Esophagus muscularis mucosa (tissue), 3 donors: ENCODE measurements at regions not wholly inside any gene's neighbourhood (a gene's known extent, or its start where the extent isn't known, plus 50 kb on each side); places are given as distances from the start of the nearest gene placed in this dataset.

Experiments
- CTCF ChIP-seq, 3 experiments: fragments of 200-600 bp in 2 of 3; fragments of 450-650 bp in 1 of 3; sonication (generic) in 2 of 3; IDR thresholded peaks; one replicate each; pipeline ENCODE4 v1.5.1; 2017 to 2019; ENCODE audit warnings: antibody characterized with exemption in 3 of 3, mild to moderate bottlenecking in 2 of 3, moderate library complexity in 1 of 3
- POLR2A ChIP-seq: fragments of 450-650 bp; IDR thresholded peaks from one replicate; pipeline ENCODE4 v1.6.1; 2017; ENCODE audit warnings: antibody characterized with exemption, moderate library complexity, mild to moderate bottlenecking, low read depth

- TF ChIP-seq CTCF (IDR thresholded peaks at IDR 0.05) (no peak), POLR2A (no peak)
Measured at GRCh38 chr22:40122792-40123191, 54.9 kb upstream of the TNRC6B start.
